Middle frontal gyrus (tissue), 1 donor: ENCODE measurements at regions not wholly inside any gene's neighbourhood (a gene's known extent, or its start where the extent isn't known, plus 50 kb on each side); places are given as distances from the start of the nearest gene placed in this dataset.
"Not testable (repeated sequence)": the region's sequence is repeated elsewhere in the genome, so short reads cannot be mapped to it uniquely, and the experiment has no call there.

Experiments used
- DNase-seq: peaks from one replicate; pipeline ENCODE4 v3.0.0-alpha.2; 2015; ENCODE audit warnings: low spot score; ENCODE audit errors: extremely low spot score

DNA sequence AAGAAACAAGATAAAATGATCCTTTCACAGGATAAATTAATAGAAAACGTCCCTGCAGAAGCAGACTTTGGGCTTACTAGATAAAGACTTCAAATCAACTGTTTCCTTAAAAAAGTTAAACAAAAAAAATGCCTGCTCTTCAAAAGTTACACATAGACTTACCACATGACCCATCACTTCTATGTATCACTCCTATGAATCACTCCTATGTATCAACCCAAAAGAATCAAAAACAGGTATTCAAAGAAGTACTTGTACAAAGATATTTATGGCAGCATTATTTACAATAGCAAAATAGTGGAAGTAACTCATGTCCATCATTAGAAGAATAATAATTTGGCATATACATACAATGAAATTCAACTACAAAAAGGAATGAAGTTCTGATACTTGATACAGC, 56.3 kb upstream of the PRDM9 start:
- no peak for DNase-seq

GRCh38 chr5:23450187-23450586, 57.2 kb upstream of the PRDM9 start:
- DNase-seq = no peak

GRCh38 chr5:23448627-23449026, 58.8 kb upstream of the PRDM9 start:
- no peak for DNase-seq

- DNase-seq = no peak
Measured at GRCh38 chr5:23446424-23446823, 61.0 kb upstream of the PRDM9 start.

- DNase-seq = no peak
Measured at GRCh38 chr5:23445573-23445972, 61.8 kb upstream of the PRDM9 start.

DNA sequence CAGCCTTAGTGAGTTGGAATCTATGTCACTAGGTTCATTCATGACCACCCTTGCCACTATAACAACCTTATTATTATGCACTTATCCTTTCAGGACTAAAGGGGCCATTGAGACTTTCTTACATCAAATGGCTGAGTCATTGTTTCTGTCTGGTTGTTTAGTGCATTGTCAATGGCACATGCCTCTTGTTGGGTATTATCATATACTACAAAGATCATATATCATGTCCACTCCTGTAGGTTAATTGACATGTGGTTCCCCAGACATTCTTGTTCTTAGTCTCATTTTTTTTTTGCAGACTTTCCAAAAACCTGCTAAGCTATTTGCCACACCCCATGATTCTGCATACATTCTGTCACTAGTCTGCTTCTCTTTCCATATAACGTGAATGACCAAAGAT, 66.7 kb upstream of the PRDM9 start:
- DNase-seq = no peak

DNA sequence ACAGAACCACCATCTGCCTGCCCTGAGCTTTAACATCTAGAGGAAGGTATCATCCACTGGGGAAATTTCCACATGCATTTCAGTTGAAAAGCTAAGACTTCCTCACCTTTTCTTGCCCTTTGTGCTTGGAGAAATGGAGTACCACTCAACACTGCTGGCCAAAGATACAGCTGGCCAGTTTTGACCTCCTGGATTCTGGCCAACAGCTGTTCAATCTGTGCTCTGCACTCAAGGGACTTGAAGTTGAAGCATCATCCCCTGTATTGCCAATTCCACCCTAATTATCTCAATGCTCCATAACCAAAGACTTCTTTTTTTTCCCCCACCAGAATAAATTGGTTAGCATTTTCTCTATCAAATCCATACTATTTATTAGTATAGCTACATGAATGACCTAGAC, 70.4 kb upstream of the PRDM9 start:
- no peak for DNase-seq

DNA sequence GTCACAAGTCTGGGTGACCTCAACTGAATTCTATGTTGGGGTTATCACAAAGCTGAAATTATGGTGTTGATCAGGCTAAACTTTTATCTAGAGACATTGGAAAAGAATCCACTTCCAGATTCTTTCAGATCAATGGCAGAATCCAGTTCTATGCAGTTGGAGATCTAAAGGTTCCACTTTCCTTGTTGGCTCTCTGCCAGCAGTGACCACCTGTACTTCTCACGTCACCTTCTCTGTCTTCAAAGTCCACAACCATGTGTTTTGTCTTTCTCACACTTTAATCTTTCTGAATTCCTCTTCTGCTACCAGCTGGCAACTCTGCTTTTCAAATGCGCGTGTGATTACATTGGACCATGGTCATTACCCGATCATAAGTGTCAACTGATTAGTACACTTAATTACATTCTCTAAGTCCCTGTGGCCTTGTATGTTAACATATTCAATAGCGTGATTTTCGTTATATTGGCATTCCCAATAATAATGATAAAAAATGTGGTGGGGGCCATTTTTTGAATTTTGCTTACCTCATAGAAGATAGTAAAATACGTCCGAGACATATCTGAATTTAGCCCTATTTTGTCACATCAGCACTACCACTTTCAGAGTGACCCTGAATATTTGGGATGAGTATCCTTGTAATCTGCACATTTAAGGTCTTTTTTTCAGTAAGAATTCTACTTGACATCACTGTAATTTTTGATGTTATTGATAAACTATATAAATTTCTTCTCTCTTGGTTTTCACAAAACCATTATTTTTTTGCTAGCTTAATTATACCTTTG, 73.7 kb upstream of the PRDM9 start:
- no peak for DNase-seq

GRCh38 chr5:23428705-23429104, 78.7 kb upstream of the PRDM9 start:
- DNase-seq = no peak

DNA sequence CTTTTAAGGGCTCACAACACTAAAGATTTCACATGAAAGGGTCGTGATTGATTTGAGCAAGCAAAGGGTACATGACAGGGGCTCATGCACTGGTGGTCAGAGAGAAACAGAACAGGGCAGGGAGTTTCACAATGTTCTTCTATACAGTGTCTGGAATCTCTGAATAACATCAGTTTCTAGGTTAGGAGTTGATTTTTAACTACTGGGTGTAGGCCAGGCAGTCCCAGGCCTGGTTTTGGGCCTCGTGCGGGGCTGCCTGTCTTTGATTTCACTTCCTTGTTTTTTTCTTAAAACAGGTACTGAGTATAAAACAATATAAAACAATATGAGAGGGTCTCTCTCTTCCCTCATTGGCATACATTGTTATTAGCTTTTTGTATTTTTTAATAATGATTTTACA, 87.2 kb upstream of the PRDM9 start:
- DNase-seq = not testable (repeated sequence)

DNA sequence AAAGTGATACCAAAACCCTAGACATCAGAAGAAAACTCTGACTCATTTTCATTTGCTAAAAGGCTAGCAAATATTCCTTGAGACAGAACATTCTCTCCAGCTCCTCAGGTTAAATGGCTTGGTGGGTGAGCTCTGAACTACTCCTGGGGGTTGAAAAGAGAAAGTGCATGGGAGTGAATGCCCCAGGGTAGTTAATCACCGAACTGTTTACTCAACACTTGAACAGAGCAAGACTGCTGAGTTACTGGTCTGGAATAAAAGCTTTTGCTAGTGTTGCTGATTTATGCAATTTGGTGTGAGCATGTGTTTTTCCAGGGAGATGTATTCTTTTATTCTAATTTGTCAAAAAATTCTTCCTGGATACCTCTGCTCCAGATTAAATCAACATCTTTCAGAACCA, 88.3 kb upstream of the PRDM9 start:
- DNase-seq = no peak

GRCh38 chr5:23412515-23412914, 94.9 kb upstream of the PRDM9 start:
- DNase-seq = no peak

DNA sequence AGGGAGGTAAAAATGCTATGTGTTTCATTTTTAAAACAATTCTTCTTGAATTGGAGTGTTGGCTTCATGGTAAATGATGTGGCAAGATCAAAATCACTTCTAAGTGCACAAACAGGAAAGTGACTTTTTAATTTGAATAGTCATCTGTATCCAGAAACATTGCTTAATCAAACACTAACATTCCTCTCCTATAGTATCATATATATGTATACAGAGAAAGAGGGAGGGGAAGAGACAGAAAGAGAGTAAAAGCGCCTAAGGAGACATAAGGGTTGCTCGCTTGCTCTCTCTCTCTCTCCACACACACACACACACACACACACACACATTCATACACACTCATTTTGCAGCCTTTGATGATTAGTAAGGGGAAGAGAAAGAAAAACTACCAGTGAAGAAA, 95.4 kb upstream of the PRDM9 start:
- DNase-seq = no peak

- DNase-seq = no peak
Measured at GRCh38 chr5:23411200-23411599, 96.2 kb upstream of the PRDM9 start.

DNA sequence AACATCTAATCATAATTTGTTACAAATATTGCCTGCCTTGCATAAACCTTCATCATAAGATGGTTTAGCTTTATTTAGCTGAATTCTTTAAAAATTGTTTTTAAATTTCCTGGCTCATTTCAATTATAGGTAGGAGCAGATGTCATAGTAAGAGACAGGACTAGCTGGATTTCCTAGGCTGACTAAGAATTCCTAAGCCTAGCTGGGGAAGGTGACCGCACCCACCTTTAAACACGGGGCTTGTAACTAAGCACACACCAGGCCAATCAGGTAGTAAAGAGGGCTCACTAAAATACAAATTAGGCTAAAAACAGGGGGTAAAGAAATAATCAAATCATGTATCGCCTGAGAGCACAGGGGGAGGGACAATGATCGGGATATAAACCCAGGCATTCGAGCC, 96.6 kb upstream of the PRDM9 start:
- not testable (repeated sequence) for DNase-seq

GRCh38 chr5:23405316-23406068, 101.9 kb upstream of the PRDM9 start:
- DNase-seq = no peak

DNA sequence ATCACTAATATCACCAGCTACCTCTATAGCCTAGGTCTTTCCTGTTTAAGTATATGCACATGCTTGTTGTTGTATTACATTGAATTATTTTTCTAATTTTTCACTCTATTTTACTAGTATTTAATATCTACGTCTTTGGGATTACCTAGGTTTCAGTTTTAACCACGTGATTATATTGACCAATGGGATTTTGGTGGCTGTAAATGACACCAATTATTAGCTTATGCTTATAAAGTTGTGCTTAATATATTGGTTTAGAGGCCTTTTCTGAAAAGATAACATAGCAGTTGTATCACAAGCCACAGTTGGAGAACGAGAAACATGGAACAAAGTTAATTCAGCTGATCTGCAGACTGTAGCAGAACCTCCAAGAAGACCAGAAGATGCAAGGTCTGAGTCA, 104.8 kb upstream of the PRDM9 start:
- no peak for DNase-seq

GRCh38 chr5:23400951-23401350, 106.5 kb upstream of the PRDM9 start:
- no peak for DNase-seq

DNA sequence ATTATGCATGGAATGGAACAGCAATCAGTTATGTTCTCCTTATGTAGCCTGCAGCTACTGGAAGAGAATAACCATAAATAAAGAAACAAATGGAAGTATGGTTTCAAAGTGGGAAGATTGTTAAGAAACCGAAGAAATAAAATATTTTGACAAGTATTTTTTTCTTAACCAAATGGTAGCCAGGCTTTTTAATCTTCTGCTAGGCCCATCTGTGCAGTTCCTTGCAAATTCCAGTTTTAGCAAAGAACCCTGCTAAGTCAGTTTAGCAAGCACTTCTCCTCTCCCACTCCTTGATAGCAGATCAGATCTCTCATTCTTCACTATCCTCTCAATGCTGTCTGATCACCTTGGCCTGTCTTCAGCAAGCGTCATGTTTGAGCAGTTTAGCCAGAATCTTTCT, 111.1 kb upstream of the PRDM9 start:
- no peak for DNase-seq

GRCh38 chr5:23389291-23390101, 117.9 kb upstream of the PRDM9 start:
- peak; percentile 42 for DNase-seq

DNA sequence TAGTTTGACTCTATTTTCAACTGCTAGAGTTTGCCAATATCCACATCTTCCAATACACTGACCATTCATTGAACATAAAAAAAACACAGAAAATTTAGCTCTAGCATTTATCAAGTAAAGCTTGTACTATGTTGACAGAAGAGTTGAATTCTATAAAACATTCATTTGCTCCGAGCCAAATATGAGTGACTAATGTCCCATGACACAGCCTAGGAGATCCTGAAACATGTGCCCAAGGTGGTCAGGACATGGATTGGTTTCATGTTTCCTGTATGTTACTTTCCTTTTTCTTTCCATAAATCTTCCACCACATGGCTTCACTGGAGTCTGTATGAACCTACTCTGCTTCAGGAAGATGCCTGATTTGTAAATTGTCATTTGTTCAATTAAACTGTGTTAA, 122.4 kb upstream of the PRDM9 start:
- DNase-seq = no peak

GRCh38 chr5:23372177-23372576, 135.2 kb upstream of the PRDM9 start:
- DNase-seq = no peak
